ENCODE measurements at regions not wholly inside any gene's neighbourhood (a gene's known extent, or its start where the extent isn't known, plus 50 kb on each side); places are given as distances from the start of the nearest gene placed in this dataset.

DNA sequence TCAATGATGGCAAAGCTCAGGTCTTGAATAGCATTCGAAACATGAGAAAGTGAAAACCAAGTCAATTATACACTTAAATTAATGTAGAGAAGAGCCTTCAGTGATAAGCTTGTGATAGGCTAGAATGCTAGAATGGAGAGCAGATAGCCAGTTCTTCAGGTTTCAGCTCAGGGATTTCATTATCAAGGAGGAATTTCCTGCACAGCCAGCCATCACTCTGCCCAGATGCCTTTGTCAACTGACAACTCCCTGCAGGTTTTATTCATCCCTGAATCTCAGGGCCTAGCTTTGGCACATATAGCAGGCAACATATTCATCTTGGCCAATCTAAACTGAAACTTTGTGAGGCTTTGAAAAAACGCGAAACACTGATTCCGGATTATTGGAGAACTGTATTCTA lies 199.3 kb upstream of the CDH6 start:
- TF ChIP-seq, protein P1, sequence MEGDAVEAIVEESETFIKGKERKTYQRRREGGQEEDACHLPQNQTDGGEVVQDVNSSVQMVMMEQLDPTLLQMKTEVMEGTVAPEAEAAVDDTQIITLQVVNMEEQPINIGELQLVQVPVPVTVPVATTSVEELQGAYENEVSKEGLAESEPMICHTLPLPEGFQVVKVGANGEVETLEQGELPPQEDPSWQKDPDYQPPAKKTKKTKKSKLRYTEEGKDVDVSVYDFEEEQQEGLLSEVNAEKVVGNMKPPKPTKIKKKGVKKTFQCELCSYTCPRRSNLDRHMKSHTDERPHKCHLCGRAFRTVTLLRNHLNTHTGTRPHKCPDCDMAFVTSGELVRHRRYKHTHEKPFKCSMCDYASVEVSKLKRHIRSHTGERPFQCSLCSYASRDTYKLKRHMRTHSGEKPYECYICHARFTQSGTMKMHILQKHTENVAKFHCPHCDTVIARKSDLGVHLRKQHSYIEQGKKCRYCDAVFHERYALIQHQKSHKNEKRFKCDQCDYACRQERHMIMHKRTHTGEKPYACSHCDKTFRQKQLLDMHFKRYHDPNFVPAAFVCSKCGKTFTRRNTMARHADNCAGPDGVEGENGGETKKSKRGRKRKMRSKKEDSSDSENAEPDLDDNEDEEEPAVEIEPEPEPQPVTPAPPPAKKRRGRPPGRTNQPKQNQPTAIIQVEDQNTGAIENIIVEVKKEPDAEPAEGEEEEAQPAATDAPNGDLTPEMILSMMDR (IDR thresholded peaks at IDR 0.05): no peak
- no peak for TF ChIP-seq POLR2A (IDR thresholded peaks at IDR 0.05)

Data from body of pancreas (tissue), 4 donors.